HG03095 (cell line): ENCODE measurements at regions not wholly inside any gene's neighbourhood (a gene's known extent, or its start where the extent isn't known, plus 50 kb on each side); places are given as distances from the start of the nearest gene placed in this dataset.

Experiments
- ATAC-seq: cut with Tn5 transposase; IDR thresholded peaks from one replicate; pipeline ENCODE4 v1.9.1; 2021; ENCODE audit warnings: moderate library complexity; ENCODE audit not compliant: unreplicated experiment

- no peak for ATAC-seq
Measured at GRCh38 chr2:19785867-19786266, 115.9 kb downstream of the TTC32 start.

- no peak for ATAC-seq
Measured at GRCh38 chr2:19785447-19785846, 116.3 kb downstream of the TTC32 start.

- no peak for ATAC-seq
Measured at GRCh38 chr2:19784456-19784855, 117.3 kb downstream of the TTC32 start.

- no peak for ATAC-seq
Measured at GRCh38 chr2:19783935-19784334, 117.8 kb downstream of the TTC32 start.

- ATAC-seq: no peak
Measured at GRCh38 chr2:19776941-19777514, 124.8 kb downstream of the TTC32 start.

GRCh38 chr2:19775838-19776237 lies 125.9 kb downstream of the TTC32 start:
- ATAC-seq: no peak

DNA sequence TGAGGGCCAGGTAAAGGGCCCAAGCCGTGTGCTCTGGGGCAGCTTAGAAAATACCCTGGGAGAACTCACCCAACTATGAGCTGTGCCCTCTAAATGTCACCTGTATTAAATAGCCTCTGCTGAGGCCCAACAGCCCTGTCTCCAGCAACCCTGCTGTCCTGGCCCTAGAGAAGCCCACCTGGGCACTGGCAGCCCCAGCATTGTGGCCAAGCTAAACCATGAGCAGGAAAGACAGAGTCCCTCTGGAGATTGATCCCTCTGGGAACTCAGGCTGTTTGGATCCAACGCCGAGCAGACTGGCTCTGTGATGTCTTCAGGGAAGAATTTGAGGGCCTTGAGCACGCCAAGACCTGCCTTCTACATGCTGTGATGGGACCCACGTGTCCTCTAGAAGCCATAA lies 126.5 kb downstream of the TTC32 start:
- ATAC-seq: no peak

- ATAC-seq: no peak
Measured at GRCh38 chr2:19774805-19775176, 127.0 kb downstream of the TTC32 start.

DNA sequence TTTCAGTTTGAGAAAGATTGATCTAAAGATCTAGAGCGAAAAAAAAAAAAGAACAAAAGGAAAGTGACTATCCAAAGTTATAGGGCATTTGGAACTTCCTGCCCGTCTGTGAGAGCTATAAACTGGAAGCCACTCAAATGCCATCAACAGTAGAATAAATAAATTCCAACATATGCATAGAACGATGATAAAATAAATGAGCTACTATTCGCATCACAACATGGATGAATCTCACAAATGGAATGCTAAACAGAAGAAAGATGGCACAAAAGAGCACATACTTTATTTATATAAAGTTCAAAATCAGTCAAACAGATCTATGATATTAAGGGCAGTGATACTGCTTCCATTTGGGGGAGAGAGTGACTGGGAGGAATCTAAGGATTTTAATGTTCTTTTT lies 128.8 kb downstream of the TTC32 start:
- no peak for ATAC-seq

DNA sequence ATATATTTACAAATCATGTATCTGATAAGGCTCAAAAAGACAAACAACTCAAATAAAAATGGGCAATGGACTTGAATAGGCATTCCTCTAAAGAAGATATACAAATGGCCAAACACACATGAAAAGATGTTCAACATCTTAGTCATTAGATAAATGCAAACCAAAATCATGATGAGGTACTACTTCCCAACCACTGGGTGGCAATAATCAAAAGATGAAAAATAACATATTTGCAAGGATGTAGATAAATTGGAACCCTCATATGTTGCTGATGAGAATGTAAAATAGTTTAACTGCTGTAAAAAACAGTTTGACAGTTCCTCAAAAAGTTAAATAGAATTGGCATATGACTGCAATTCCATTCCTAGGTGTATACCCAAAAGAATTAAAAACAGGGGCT lies 132.3 kb downstream of the TTC32 start:
- no peak for ATAC-seq

DNA sequence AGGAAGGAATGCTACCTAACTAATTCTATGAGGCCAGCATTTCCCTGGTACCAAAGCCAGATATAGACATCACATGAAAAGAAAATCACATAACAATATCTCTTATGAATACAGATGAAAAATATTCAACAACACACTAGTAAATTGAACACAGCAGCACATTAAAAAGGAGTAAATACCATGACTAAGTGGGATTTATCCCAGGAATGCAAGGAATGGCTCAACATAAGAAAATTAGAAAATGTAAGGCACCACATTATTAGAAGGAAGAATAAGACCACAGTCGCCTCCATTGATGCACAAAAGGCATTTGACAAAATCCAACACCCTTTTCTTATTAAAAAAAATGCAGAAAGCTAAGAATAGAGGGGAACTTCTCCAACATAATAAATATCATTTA lies 133.9 kb downstream of the TTC32 start:
- no peak for ATAC-seq

- ATAC-seq: no peak
Measured at GRCh38 chr2:19764998-19765397, 136.8 kb downstream of the TTC32 start.

DNA sequence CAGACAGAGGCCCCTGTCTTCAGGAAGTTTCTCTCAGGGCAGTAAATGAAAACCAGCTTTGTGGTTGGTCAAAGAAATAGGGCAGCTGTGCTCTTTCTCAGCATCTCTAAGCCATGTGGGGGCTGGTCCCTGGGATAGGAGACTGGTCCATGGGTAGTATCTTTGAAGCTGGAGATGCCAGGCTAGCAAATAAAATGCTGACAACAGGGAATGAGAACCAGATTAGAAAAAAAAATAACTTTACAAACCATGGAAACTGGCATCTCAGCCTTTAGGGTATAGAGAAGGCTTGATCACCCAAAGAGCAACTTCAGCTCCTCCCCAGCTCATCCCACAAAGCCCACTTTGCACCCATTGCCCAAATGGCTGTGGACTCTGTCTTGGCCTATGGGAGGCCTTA lies 138.1 kb downstream of the TTC32 start:
- no peak for ATAC-seq

DNA sequence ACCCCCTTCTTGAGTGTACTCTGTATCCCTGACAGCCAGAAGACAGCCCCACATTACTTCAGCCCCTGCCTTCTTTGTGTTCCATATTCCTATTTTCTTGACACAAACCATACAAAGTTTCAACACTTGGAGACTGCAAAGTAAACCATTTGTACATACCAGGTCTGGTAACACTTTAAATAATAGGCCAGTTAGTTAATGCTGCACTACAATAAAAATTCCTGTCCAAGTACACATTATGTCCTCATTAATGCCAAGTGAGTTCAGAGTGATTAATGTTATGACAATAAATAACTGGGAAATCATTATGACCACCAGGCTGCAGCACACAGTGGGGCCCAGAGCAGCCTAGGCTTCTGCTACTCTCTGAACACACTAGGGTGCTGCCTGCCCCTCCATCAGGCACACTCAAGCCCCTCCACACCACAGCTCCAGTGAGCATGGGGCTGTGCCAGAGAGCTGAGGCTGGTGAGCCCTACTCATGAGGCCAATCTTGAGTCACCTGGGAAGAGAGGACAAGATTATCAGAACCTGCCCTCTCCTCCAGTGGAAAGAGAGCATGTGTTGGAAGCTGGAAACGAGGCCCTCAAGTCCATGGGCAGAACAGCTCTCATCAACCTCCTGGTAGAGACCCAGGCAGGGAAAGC lies 138.7 kb downstream of the TTC32 start:
- ATAC-seq: no peak

DNA sequence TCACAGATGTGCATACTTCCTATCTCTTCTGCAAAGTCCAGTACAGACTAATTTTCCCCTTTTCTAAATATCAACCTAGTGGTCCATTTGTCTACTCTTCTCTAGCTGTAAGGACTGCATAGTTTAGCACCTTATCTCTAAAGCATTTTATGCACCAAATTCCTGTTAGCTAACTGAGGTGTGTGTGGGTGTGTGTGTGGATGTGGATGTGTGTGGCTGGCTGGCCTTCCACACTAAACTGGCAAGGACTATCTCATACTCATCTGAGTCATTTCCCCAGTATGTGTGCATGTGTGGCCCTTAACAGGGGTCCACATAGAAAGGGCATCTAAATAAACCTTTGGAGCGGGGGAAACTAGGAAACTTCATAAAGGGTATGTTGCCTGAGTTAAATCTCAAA lies 139.6 kb downstream of the TTC32 start:
- ATAC-seq: no peak

DNA sequence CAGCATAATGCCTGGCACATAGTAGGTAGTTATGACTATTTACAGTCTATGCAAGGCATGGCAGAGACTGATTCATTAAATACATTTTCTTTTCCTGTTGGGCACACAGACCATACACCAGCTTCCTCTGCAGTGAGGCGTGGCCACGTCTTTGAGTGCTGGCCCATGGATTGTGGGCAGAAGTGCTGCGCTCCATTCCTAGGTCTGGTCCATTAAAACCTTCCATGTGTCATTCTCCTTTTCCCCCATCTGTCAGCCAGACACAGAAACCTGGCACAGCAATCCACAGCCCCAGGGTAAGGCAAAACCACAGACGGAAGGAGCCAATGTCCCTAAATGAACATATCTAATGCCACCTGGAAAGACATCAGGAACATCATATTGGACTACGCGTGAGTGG lies 141.9 kb downstream of the TTC32 start:
- no peak for ATAC-seq

GRCh38 chr2:19758658-19759057 lies 143.1 kb downstream of the TTC32 start:
- no peak for ATAC-seq

- no peak for ATAC-seq
Measured at GRCh38 chr2:19757586-19757985, 144.2 kb downstream of the TTC32 start.

DNA sequence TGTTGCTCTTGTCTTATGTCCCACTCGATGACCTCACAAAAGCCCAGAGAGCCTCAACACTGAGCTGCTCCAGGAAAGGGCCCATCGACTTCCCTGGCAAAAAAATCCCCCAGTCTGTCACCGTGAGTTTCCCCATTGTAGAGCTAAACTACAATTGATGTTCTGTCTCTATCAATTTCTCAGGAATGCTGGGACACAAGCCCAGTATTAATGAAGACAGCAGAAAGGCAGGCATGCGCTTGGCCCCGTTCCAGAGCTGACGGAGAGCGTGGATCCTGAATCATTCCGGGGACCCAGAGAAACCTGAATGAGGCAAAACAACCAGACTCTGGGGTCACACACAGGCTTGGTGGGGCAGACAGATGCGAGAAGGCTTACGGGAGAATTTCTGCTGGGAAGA lies 146.9 kb downstream of the TTC32 start:
- ATAC-seq: no peak

GRCh38 chr2:19753818-19754217 lies 148.0 kb downstream of the TTC32 start:
- no peak for ATAC-seq

DNA sequence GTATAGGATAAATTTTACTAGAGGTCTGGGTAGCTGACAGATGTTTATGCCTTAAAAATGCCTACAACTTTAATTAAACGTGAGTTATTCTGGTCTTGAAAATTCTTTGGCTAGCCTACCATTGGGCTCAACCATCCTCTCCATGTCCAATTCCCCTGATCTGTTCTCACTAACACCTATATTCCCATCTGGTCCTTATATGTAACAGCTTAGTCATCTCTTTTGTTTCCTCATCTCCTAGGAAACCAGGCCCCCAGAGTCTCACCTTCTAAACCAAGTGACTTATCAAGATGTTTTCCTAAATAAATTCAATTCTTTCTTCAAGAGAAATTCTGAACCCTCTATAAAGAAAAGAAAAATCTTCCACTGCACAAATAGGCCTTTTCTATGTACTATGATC lies 148.5 kb downstream of the TTC32 start:
- ATAC-seq: no peak

DNA sequence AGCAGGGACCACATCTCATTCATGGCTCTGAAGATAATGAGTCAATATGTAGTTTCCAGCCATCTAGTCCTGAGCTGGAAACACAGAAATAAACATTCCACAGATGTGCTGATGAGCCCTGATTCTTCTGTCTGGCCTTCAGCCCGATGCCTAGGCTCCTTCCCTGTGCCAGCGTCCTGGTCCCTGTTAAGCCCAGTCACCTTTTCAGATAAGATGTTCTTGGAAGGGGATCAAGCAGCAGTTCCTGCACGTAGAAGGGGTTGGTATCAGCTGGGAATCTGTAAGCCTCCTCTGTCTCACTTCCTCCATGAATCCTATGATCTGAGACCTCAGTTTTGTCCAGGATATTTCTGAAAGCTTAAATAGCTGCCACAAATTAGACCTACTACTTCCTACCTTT lies 149.3 kb downstream of the TTC32 start:
- no peak for ATAC-seq

DNA sequence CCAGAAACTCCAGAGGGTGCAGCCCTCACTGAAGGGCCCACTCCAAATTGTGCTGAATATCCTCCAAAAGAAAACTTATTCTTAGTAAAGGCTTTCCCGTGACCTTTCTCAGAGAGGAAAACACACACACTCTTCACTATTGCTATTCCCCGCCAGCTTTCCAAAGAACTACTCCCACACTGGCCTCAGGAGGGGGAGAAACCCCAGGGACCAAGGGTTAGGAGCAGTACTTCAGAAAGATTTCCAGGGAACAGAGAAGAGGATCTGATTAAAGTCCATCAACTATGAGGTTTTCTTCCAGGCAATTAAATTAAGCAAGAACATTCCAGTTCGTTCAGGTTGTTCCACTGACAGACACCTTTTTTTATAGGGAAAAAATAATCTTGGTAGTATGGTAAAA lies 150.2 kb downstream of the TTC32 start:
- ATAC-seq: no peak
